GM06990 (cell line): ENCODE measurements at regions not wholly inside any gene's neighbourhood (a gene's known extent, or its start where the extent isn't known, plus 50 kb on each side); places are given as distances from the start of the nearest gene placed in this dataset.

Experiments used
- DNase-seq: peaks from one replicate; pipeline ENCODE4 v3.0.0-alpha.2; 2011; ENCODE audit not compliant: insufficient read length; ENCODE audit errors: extremely low read depth
- H3K27me3 ChIP-seq: replicated peaks from 2 replicates; pipeline ENCODE4 v1.6.0; 2011; ENCODE audit warnings: low read length; ENCODE audit not compliant: control insufficient read depth, insufficient read depth
- H3K36me3 ChIP-seq: 2 replicates; pipeline ENCODE4 v1.5.1; 2011; ENCODE audit warnings: low read length; ENCODE audit not compliant: control insufficient read depth, insufficient read depth
- H3K4me3 ChIP-seq: replicated peaks from 2 replicates; pipeline ENCODE4 v1.5.1; 2011; ENCODE audit warnings: low read depth, mild to moderate bottlenecking, control low read depth, low read length
- TF ChIP-seq, protein P1 (sequence below): IDR thresholded peaks from 2 replicates; pipeline ENCODE4 v1.5.1; 2011; ENCODE audit warnings: low read length, control low read depth, mild to moderate bottlenecking, inconsistent platforms; ENCODE audit not compliant: insufficient read depth, poor library complexity, severe bottlenecking

DNA sequence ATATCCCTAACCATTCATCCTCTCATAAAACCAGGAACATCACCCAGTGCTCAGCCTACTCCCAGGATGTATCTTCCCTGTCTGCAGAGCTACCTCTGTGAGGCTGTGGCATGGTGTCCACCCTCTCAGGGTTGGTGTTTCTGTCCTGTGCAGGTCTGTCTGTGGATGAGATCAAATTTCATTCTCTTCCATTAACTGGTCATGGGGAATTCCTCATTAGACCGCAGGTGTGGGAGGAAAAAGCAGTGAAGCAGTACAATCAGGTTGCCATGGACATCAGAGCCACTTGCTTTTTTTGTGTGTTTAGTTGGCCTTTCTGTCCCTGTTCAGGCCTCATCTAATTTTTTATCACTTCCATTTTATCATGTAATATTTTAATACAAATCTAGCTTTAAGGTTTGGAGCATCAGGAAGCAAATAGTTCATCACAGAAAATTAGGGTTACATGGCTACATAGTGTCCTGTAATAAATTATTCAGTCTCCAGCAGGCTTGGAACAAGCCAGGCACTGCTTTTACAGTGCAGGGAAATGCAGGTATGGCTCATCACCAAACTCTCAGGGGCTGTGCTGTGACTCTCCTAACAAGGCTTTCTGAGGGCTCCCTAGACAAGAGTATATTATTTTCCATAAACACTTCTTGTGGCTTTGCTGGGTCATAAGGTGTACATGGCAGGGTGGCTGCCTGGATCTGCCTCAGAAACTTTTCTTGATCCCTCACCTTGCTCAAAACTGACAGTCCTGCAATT is 594.9 kb upstream of the IGFBP3 start:
- no peaks in the 10 kb centered on the region for H3K27me3 ChIP-seq
- TF ChIP-seq, protein P1, sequence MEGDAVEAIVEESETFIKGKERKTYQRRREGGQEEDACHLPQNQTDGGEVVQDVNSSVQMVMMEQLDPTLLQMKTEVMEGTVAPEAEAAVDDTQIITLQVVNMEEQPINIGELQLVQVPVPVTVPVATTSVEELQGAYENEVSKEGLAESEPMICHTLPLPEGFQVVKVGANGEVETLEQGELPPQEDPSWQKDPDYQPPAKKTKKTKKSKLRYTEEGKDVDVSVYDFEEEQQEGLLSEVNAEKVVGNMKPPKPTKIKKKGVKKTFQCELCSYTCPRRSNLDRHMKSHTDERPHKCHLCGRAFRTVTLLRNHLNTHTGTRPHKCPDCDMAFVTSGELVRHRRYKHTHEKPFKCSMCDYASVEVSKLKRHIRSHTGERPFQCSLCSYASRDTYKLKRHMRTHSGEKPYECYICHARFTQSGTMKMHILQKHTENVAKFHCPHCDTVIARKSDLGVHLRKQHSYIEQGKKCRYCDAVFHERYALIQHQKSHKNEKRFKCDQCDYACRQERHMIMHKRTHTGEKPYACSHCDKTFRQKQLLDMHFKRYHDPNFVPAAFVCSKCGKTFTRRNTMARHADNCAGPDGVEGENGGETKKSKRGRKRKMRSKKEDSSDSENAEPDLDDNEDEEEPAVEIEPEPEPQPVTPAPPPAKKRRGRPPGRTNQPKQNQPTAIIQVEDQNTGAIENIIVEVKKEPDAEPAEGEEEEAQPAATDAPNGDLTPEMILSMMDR = no peak
- H3K4me3 ChIP-seq = no peak overlapping the region
- H3K36me3 ChIP-seq = no peaks in the 10 kb centered on the region
- DNase-seq = no peak

DNA sequence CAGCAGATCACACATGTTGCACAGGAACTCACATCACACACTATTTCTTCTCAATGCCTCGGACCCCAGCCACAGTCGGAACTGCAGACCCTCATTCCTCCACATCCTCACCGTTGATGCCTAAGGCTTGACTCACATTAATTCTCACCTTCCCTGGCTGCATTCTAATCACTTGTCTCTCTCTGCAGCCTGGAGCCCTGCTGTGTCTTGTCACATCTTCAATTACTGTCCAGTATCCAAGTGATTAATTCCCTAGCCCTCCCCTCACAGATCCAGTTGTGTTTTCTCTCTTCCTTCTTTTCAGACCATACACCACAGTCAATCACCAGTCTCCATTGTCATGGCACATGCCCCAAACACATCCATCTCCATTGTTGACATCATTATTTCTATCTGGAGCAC is 592.4 kb upstream of the IGFBP3 start:
- H3K4me3 ChIP-seq = no peak overlapping the region
- H3K36me3 ChIP-seq = no peaks in the 10 kb centered on the region
- H3K27me3 ChIP-seq = no peaks in the 10 kb centered on the region
- DNase-seq = no peak
- TF ChIP-seq, protein P1 = no peak

DNA sequence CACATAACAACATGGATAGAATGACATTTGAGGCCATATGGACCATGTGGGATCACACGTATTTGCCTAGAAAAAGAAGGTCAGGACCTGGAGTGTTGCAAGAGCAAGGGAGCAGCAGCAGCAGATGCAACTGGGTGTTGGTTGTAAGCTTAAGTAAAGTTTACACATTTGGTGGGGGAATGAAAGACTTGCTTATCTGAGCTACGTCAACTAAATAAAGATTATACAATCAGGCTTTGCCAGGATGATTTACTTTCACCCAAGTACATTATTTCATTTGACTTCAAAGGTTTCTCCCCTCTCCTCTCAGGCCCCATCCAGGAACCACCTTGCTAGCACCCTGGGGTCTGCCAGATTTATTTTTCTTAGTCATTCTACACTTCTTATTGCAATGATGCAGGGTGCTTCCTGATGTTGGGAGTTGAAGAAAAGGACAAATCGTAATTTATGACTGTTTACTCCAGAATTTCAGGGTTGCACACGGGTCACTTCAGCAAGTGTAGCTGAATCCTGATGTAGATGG is 591.9 kb upstream of the IGFBP3 start:
- Histone ChIP-seq H3K36me3 (no peaks in the 10 kb centered on the region), H3K4me3 (no peak overlapping the region), H3K27me3 (no peaks in the 10 kb centered on the region)
- no peak for DNase-seq
- TF ChIP-seq, protein P1 = no peak

DNA sequence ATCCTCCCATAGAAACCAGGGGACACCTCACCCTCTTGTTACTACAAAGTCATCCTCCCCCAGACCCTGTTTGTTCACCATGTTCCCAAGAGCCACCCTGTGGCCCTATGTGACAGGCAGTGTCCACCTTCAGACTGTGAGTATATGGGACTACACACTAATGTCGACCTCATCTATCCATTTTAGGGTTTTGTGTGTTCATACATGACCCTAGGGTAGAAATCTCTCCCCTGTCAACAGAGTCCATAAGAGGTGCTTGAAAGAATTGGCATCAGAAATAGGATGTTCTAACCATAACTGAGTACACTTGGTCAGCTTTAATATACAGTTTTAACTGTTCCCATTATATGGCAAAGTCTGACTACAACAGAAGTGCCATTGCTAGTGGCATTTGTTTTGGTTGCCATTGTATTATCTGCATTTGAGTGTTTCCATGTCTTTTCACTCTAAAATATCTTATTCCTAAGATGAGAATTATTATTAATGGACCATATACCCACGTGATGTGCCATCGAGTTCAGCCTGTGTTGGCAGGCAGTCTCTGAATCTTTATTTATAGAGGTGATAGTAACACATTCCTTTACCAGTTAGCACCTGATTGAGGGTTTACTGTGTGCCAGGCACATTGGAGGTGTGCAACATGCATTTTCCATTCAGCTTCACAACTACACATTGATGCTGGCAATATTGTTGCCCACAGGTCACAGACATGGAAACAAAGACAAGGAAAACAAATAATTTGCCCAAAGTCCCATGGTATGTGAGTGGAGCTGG is 590.6 kb upstream of the IGFBP3 start:
- no peaks in the 10 kb centered on the region for H3K27me3 ChIP-seq
- no peak overlapping the region for H3K4me3 ChIP-seq
- H3K36me3 ChIP-seq = no peaks in the 10 kb centered on the region
- TF ChIP-seq, protein P1 = no peak
- no peak for DNase-seq

DNA sequence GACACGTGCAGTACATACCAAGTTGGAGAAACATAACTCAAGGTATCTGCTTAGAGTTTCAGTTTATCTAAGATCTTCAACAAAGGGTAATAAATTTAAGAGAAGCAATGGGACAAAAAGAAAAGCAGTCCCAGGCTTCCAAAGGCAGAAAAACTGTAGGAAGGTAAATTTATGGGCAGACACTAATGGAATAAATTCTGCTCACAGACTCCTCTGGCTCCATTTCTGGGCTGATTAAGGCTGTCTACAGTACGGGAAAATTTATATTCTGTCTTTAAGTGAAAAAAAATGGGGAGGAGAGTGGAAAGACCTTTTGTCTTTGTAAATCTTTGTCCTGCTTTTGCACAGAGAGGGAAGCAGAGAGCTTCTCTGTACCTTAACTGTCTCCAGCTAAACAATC is 587.5 kb upstream of the IGFBP3 start:
- Histone ChIP-seq H3K4me3 (no peak overlapping the region), H3K27me3 (no peaks in the 10 kb centered on the region), H3K36me3 (no peaks in the 10 kb centered on the region)
- DNase-seq = no peak
- TF ChIP-seq, protein P1 = no peak
